VCaP (cell line): ENCODE measurements at regions not wholly inside any gene's neighbourhood (a gene's known extent, or its start where the extent isn't known, plus 50 kb on each side); places are given as distances from the start of the nearest gene placed in this dataset.

Source experiments
- H3K27ac ChIP-seq: fragments of 450-650 bp; 2 replicates; pipeline ENCODE4 v1.5.1; 2017
- TF ChIP-seq, protein P1 (sequence below): fragments of 450-650 bp; conservative IDR thresholded peaks from 2 replicates; pipeline ENCODE4 v1.5.1; 2017; ENCODE audit warnings: mild to moderate bottlenecking, moderate library complexity

DNA sequence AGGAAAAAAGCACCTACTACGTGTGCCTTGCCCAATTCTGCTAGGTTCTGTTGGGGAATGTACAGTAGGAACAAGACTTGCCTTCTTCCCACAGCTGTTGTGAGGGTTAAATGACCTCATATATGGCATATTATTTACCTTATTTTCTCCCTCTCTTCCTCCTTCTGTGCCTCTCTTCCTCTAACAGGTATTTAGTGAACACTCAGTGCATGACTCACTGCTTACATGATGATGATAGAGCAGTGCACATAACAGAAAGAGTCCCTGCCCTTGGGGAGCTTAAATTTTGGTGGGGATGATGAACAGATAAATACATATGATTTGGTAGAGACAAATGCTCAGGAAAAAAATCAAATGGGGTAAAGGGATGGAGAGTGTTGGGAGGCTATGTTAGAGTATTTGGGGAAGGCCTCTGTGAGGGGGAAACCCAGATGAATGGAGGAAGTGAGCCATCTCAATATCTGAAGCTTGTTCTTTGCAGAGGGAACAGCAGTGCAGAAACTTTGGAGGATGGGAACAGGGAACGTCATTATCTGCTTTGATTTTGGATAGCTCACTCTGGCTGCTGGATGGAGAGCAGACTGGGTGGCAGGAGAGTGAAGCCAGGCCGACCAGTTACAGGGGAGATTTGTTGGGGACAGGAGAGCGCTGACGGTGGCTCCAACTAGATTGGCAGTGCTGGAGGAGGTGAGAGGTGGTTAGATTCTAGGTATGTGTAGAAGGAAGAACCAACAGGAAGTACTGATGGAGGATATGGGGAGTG lies 95.5 kb upstream of the TENM4 start:
- no peak overlapping the region for H3K27ac ChIP-seq
- TF ChIP-seq, protein P1, sequence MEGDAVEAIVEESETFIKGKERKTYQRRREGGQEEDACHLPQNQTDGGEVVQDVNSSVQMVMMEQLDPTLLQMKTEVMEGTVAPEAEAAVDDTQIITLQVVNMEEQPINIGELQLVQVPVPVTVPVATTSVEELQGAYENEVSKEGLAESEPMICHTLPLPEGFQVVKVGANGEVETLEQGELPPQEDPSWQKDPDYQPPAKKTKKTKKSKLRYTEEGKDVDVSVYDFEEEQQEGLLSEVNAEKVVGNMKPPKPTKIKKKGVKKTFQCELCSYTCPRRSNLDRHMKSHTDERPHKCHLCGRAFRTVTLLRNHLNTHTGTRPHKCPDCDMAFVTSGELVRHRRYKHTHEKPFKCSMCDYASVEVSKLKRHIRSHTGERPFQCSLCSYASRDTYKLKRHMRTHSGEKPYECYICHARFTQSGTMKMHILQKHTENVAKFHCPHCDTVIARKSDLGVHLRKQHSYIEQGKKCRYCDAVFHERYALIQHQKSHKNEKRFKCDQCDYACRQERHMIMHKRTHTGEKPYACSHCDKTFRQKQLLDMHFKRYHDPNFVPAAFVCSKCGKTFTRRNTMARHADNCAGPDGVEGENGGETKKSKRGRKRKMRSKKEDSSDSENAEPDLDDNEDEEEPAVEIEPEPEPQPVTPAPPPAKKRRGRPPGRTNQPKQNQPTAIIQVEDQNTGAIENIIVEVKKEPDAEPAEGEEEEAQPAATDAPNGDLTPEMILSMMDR = no peak

DNA sequence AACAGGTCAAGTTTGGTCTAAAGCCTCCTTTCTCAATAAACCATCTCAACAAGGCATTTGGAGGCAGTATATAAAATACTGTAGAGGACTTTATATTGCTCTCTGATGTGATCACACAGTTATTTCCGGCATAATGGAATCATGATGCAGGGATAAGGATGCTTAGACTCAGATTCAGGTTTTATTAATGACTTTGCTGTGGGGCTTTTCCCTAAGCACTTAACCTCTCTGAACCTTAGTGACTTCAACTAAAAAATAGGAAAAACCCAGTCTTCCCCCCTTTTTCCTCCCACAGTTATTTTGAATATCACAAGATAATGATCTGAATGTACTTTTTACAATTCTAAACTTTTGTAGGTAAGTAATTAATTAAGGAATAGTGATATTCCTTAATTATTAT lies 94.8 kb upstream of the TENM4 start:
- H3K27ac ChIP-seq = no peak overlapping the region
- TF ChIP-seq, protein P1 = no peak

DNA sequence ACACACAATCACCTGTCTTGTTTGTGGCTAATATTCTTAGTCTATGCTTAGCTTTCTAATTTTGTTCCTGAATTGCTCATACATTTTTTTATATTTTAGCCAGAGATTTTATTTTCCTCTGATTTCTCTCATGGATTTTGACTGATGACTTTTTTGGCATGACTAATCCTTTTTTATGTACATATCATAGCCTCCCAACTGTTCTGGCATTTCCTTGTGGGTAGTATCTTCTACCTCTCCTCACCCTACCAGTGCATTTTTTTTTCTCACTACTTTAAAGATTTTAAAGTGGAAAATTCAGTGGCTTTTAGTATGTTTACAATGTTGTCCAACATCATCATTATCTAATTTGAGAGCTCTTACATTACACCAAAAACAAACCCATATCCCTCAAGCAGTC lies 84.4 kb upstream of the TENM4 start:
- TF ChIP-seq, protein P1 = no peak
- no peak overlapping the region for H3K27ac ChIP-seq

DNA sequence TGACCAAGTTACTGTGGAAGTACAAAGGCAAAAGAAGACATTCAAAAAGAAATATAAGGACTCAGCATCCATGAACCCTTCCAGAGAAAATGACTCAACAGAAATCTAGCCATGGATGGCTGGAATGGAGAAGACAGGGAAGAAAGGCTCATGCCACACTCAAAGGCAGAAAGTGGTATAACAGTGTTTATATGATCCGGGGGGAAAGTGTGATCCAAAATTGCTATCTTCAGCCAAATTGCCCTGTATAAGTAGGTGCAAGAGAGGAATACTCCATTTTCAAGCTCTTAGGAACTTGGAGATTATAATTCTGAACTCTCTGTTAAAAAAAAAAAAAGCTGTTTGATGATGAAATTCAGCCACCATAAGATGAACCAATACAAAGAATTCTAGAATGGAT lies 81.8 kb upstream of the TENM4 start:
- no peak overlapping the region for H3K27ac ChIP-seq
- TF ChIP-seq, protein P1 = no peak

DNA sequence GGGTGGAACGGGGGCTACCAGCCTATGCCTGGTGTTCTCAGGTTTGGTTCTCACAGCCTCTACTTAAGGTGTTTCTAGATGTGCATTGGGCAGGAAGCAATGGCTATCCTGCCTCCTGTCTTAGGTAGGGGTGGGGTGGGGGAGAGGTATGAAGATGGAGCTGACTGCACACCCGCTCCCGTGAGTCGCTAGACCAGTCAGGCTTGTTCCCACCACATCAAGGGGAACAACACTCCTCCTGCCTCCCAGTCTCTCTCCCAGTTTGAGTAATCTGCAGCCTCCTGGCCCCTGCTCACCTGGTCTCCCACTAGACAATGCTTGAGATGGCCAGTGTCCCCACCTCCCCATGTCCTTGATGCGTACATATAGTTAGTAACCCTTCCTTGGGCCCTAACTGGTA lies 79.3 kb upstream of the TENM4 start:
- TF ChIP-seq, protein P1 = no peak
- H3K27ac ChIP-seq = no peak overlapping the region

DNA sequence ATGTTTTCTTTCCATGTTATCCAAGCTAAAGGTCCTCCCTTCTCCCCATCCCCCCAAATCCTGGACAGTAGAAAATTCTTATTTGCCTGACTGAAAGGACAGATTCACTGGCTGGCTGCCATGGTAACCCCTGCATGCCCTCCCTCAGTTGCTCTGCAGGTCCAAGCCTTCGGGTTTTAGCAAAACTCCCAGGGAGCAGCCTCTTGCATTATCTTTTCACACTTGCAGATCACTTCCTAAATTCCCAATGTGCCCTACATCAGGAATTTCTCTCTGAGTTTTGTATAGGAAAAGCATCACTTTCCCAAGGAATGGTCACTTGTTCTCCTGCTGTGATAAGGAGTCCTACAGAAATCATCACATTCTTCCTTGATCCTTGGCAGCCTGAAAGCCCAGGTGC lies 75.0 kb upstream of the TENM4 start:
- TF ChIP-seq, protein P1 = no peak

DNA sequence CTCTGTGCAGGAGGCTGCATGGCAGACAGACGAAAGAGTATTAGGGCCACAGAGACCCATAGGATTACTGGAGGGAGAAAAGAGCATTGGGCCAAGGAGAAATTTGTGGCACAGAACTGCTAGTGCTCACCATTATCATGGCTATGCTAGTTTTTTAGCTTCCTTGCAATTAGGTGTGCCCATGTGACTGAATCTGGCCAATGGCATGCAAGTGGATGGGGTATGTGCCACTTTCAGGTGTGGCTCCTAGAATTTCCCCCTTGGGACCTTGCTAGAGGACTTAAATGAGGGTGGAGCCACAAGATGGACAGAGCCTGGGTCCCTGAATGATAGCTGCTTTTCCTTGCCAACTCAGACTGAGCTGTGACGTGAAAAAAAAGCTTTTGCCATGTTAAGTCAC lies 73.9 kb upstream of the TENM4 start:
- TF ChIP-seq, protein P1 = no peak
- H3K27ac ChIP-seq = no peak overlapping the region

More for the DNA sequence above, 75.0 kb upstream of the TENM4 start:
- H3K27ac ChIP-seq = no peak overlapping the region
